GM23248 (cell line): ENCODE measurements at regions not wholly inside any gene's neighbourhood (a gene's known extent, or its start where the extent isn't known, plus 50 kb on each side); places are given as distances from the start of the nearest gene placed in this dataset.

ENCODE experiments used
- EZH2 ChIP-seq: fragments of 200-600 bp; sonication (generic); IDR thresholded peaks from 2 replicates; pipeline ENCODE4 v1.6.1; 2018; ENCODE audit warnings: antibody characterized with exemption, mild to moderate bottlenecking; ENCODE audit not compliant: insufficient read depth, poor library complexity, severe bottlenecking
- EZH2phosphoT487 ChIP-seq: fragments of 200-600 bp; sonication (generic); IDR thresholded peaks from 2 replicates; pipeline ENCODE4 v1.6.1; 2018; ENCODE audit warnings: antibody characterized with exemption, moderate library complexity, mild to moderate bottlenecking, low read depth; ENCODE audit not compliant: insufficient read depth

- TF ChIP-seq EZH2 = no peak
- TF ChIP-seq EZH2phosphoT487 = no peak
Measured at GRCh38 chr2:239814116-239814860, 210.9 kb downstream of the NDUFA10 start.
